ENCODE measurements at regions not wholly inside any gene's neighbourhood (a gene's known extent, or its start where the extent isn't known, plus 50 kb on each side); places are given as distances from the start of the nearest gene placed in this dataset.

- TF ChIP-seq FOXP2 (optimal IDR thresholded peaks at IDR 0.05; ENCODE audit: borderline replicate concordance, extremely low read depth, extremely low read length, insufficient read depth), result no peak
- peak; percentile 49; the same call in 1 of the 2 replicates for TF ChIP-seq POLR2AphosphoS5 (IDR thresholded peaks at IDR 0.05; ENCODE audit: low read depth, low read length)
These were observed 175.7 kb downstream of the SOCS6 start for GRCh38 chr18:70464343-70465114.

GRCh38 chr18:70463085-70463484 lies 174.2 kb downstream of the SOCS6 start:
- TF ChIP-seq POLR2AphosphoS5 (IDR thresholded peaks at IDR 0.05; ENCODE audit: low read depth, low read length), result no peak
- TF ChIP-seq FOXP2 (optimal IDR thresholded peaks at IDR 0.05; ENCODE audit: borderline replicate concordance, extremely low read depth, extremely low read length, insufficient read depth), result no peak
- no peak for TF ChIP-seq SIN3A (IDR thresholded peaks at IDR 0.05; ENCODE audit: borderline replicate concordance, insufficient read depth, low read length)
- TF ChIP-seq REST (IDR thresholded peaks at IDR 0.05; ENCODE audit: insufficient read depth in 1 of 2, low read depth in 2 of 2, low read length in 2 of 2), result no peak
- TF ChIP-seq TAF1 (IDR thresholded peaks at IDR 0.05; ENCODE audit: borderline replicate concordance, insufficient read depth, low read length), result no peak

GRCh38 chr18:70462078-70462439 lies 173.2 kb downstream of the SOCS6 start:
- no peak for TF ChIP-seq FOXP2 (optimal IDR thresholded peaks at IDR 0.05; ENCODE audit: borderline replicate concordance, extremely low read depth, extremely low read length, insufficient read depth)
- no peak for TF ChIP-seq TAF1 (IDR thresholded peaks at IDR 0.05; ENCODE audit: borderline replicate concordance, insufficient read depth, low read length)
- TF ChIP-seq REST (IDR thresholded peaks at IDR 0.05; ENCODE audit: insufficient read depth in 1 of 2, low read depth in 2 of 2, low read length in 2 of 2), result no peak
- TF ChIP-seq POLR2AphosphoS5 (IDR thresholded peaks at IDR 0.05; ENCODE audit: low read depth, low read length), result no peak
- TF ChIP-seq SIN3A (IDR thresholded peaks at IDR 0.05; ENCODE audit: borderline replicate concordance, insufficient read depth, low read length), result no peak

GRCh38 chr18:70461323-70462077 lies 172.7 kb downstream of the SOCS6 start:
- TF ChIP-seq TAF1 (IDR thresholded peaks at IDR 0.05; ENCODE audit: borderline replicate concordance, insufficient read depth, low read length), result no peak
- no peak for TF ChIP-seq SIN3A (IDR thresholded peaks at IDR 0.05; ENCODE audit: borderline replicate concordance, insufficient read depth, low read length)

- TF ChIP-seq SIN3A (IDR thresholded peaks at IDR 0.05; ENCODE audit: borderline replicate concordance, insufficient read depth, low read length) (no peak), POLR2AphosphoS5 (IDR thresholded peaks at IDR 0.05; ENCODE audit: low read depth, low read length) (no peak), FOXP2 (optimal IDR thresholded peaks at IDR 0.05; ENCODE audit: borderline replicate concordance, extremely low read depth, extremely low read length, insufficient read depth) (no peak), TAF1 (IDR thresholded peaks at IDR 0.05; ENCODE audit: borderline replicate concordance, insufficient read depth, low read length) (no peak), REST (IDR thresholded peaks at IDR 0.05; ENCODE audit: insufficient read depth in 1 of 2, low read depth in 2 of 2, low read length in 2 of 2) (no peak)
These were observed 170.9 kb downstream of the SOCS6 start for GRCh38 chr18:70459731-70460130.

GRCh38 chr18:70459251-70459650 lies 170.4 kb downstream of the SOCS6 start:
- TF ChIP-seq TAF1 (IDR thresholded peaks at IDR 0.05; ENCODE audit: borderline replicate concordance, insufficient read depth, low read length), result no peak
- TF ChIP-seq SIN3A (IDR thresholded peaks at IDR 0.05; ENCODE audit: borderline replicate concordance, insufficient read depth, low read length), result no peak
- no peak for TF ChIP-seq REST (IDR thresholded peaks at IDR 0.05; ENCODE audit: insufficient read depth in 1 of 2, low read depth in 2 of 2, low read length in 2 of 2)
- TF ChIP-seq FOXP2 (optimal IDR thresholded peaks at IDR 0.05; ENCODE audit: borderline replicate concordance, extremely low read depth, extremely low read length, insufficient read depth), result no peak

Measured in PFSK-1 (cell line).